Chondrocyte (in vitro differentiated cells): ENCODE measurements at regions not wholly inside any gene's neighbourhood (a gene's known extent, or its start where the extent isn't known, plus 50 kb on each side); places are given as distances from the start of the nearest gene placed in this dataset.

Source experiments
- DNase-seq: peaks from one replicate; pipeline ENCODE4 v3.0.0; 2021; ENCODE audit warnings: mixed read lengths, low spot score
- H3K27ac Mint-ChIP-seq: one replicate; pipeline ENCODE4 v1.8.0; 2021; ENCODE audit warnings: mild to moderate bottlenecking, moderate library complexity, mixed read lengths; ENCODE audit not compliant: unreplicated experiment
- H3K27me3 Mint-ChIP-seq: 2 replicates; pipeline ENCODE4 v1.8.0; 2021; ENCODE audit warnings: low read depth, mixed read lengths
- H3K36me3 Mint-ChIP-seq: 2 replicates; pipeline ENCODE4 v1.8.0; 2021; ENCODE audit warnings: low read depth, mixed read lengths
- H3K4me1 Mint-ChIP-seq: 2 replicates; pipeline ENCODE4 v1.8.0; 2021; ENCODE audit warnings: low read depth, mild to moderate bottlenecking, mixed read lengths
- H3K4me3 Mint-ChIP-seq: one replicate; pipeline ENCODE4 v1.8.0; 2021; ENCODE audit warnings: mild to moderate bottlenecking, moderate library complexity, mixed read lengths; ENCODE audit not compliant: unreplicated experiment
- H3K9me3 Mint-ChIP-seq: 2 replicates; pipeline ENCODE4 v1.8.0; 2021; ENCODE audit warnings: low read depth, mixed read lengths
- TF ChIP-seq, protein P1 (sequence below): fragments of 200-600 bp; sonication (generic); IDR thresholded peaks from 2 replicates; pipeline ENCODE4 v1.5.0; 2021; ENCODE audit warnings: antibody characterized with exemption, mild to moderate bottlenecking, moderate library complexity

DNA sequence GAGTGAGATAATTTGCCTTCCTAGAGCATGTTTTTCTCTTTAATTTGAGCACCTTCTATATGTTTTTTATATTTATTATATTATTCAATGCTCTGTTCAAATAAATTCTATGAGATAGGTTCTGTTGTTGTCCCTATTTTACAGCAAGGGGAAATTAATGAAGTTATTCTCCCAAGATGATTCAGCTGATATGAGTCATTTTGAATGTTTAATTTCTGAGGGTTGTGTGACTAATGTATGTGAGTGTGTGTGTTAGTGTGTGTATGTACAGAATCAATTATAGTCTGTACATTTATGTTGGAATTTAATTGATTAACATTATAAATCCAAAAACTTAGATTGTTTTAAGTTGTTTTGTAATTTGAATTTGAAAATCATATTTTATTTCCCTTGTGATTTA, 1536.7 kb upstream of the B3GALT2 start:
- H3K36me3 Mint-ChIP-seq: peaks cover 1% of the 10 kb centered on the region
- no peak for DNase-seq
- no peak overlapping the region for H3K4me3 Mint-ChIP-seq
- peaks cover under 1% of the 10 kb centered on the region for H3K4me1 Mint-ChIP-seq
- peaks cover 5% of the 10 kb centered on the region for H3K9me3 Mint-ChIP-seq
- peaks cover 3% of the 10 kb centered on the region for H3K27me3 Mint-ChIP-seq
- no peak overlapping the region for H3K27ac Mint-ChIP-seq
- TF ChIP-seq, protein P1, sequence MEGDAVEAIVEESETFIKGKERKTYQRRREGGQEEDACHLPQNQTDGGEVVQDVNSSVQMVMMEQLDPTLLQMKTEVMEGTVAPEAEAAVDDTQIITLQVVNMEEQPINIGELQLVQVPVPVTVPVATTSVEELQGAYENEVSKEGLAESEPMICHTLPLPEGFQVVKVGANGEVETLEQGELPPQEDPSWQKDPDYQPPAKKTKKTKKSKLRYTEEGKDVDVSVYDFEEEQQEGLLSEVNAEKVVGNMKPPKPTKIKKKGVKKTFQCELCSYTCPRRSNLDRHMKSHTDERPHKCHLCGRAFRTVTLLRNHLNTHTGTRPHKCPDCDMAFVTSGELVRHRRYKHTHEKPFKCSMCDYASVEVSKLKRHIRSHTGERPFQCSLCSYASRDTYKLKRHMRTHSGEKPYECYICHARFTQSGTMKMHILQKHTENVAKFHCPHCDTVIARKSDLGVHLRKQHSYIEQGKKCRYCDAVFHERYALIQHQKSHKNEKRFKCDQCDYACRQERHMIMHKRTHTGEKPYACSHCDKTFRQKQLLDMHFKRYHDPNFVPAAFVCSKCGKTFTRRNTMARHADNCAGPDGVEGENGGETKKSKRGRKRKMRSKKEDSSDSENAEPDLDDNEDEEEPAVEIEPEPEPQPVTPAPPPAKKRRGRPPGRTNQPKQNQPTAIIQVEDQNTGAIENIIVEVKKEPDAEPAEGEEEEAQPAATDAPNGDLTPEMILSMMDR: no peak

DNA sequence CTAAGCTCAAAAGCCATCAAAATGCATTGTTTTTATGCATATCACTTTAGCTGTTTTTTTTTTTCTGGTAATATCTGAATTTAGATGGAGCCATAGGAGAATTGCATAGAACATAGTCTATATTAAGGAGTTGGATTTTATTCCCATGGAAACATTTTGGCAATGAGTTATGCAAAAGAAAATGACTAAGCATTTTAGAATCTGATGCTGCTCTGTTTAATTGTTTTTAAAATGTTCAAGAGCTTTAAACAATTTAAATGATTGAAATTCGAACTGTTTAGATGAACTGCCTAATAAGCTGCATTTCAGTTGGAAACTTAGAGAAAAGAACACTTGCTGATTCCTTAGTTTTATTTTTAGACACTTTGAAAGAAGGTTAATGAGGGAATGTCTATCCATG, 1531.5 kb upstream of the B3GALT2 start:
- Mint-ChIP-seq H3K27me3 (no peaks in the 10 kb centered on the region), H3K27ac (no peak overlapping the region), H3K9me3 (peaks cover 9% of the 10 kb centered on the region), H3K4me3 (no peak overlapping the region), H3K4me1 (peaks cover 15% of the 10 kb centered on the region), H3K36me3 (peaks cover 1% of the 10 kb centered on the region)
- no peak for DNase-seq
- TF ChIP-seq, protein P1: no peak

DNA sequence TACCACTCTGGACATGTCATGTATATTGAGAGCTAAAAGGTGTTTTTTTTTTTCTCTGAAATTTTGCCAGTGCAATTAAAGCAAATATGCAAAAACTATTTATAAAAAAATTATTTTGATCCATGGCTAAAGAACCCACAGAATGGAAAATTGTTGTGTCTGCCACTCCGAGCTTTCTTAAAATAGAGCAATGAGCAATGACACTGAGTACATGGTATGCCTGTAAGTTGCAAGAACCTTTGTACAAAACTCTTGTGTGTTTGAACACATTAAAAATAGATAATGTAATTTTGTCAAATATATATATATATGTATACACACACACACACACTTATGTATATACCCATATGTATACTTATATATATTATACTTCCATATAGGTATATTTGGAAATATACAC, 1530.9 kb upstream of the B3GALT2 start:
- Mint-ChIP-seq H3K36me3 (peaks cover 1% of the 10 kb centered on the region), H3K27me3 (no peaks in the 10 kb centered on the region), H3K4me1 (peaks cover 15% of the 10 kb centered on the region), H3K27ac (no peak overlapping the region), H3K9me3 (peaks cover 9% of the 10 kb centered on the region), H3K4me3 (no peak overlapping the region)
- TF ChIP-seq, protein P1: no peak
- no peak for DNase-seq

DNA sequence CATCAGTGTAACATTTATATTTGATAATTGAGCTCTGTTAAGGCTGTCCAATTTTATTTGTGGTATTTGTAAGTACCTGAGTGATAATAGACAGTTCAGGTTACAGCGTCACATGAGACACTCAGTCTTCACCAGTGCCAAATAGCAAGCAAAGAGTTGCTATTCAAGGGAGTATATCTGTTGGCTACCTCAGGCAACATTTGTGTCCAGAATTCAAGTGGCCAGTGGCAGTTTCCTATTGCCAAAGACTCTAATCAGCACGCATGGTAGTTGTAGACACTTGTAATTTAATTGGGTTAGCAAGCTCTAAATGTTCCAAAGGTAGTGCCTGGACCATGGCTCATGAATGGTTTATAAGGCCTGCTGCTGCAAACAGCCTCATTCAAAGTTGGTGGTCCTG, 1524.3 kb upstream of the B3GALT2 start:
- TF ChIP-seq, protein P1: no peak
- DNase-seq: no peak
- Mint-ChIP-seq H3K27ac (no peak overlapping the region), H3K4me1 (no peaks in the 10 kb centered on the region), H3K4me3 (no peak overlapping the region), H3K36me3 (no peaks in the 10 kb centered on the region), H3K9me3 (no peaks in the 10 kb centered on the region), H3K27me3 (no peaks in the 10 kb centered on the region)

DNA sequence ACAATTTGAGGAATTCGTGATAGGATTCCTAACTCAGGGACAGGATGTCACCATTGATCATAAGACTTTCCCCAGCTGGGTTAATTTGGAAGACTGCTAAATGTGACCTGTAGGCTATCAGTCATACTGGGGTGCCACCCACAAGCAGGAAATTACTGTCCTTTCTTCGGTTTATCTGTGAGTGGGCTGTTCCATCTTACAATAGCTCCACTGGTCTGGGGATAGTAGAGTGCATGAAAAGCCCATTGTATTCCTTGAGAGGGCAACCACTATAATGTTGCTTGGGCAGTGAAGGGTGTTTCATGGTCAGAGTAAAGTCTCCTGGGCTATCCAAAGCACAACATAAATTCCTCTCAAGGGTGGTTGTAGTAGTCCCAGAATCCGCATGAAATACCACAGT, 1523.0 kb upstream of the B3GALT2 start:
- DNase-seq: no peak
- TF ChIP-seq, protein P1: no peak
- Mint-ChIP-seq H3K9me3 (no peaks in the 10 kb centered on the region), H3K4me3 (no peak overlapping the region), H3K4me1 (peaks cover 4% of the 10 kb centered on the region), H3K27ac (no peak overlapping the region), H3K36me3 (no peaks in the 10 kb centered on the region), H3K27me3 (no peaks in the 10 kb centered on the region)
